COR-L47 (cell line): ENCODE measurements at regions not wholly inside any gene's neighbourhood (a gene's known extent, or its start where the extent isn't known, plus 50 kb on each side); places are given as distances from the start of the nearest gene placed in this dataset.

Source experiments
- DNase-seq: peaks from one replicate; lab custom pipeline; 2025; lab: John Stamatoyannopoulos, UW

DNA sequence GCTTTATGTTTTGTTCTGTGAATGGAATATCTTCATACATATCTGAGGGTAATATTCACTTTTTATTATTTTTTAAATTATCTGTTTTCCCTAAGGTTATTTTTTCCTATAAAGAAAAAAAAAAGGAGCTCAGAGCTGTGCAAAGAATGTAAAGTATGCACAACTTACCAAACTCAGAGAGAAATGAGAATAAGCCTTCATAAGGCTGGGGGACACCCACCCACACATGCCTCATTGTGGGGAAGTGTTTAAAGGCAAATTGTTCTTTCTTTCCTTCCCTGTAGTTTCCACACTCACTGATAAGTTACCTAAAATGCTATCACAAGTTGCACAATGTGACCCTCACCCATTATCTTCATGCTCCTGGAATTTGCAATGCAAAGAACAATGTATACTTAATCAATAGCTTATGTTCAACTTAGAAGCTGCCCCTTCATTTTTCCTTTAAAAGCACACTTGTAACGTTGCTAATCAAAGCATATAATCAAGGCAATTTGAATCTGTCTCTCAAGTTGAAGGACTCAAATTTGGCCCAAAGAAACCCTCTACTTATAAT lies 108.1 kb downstream of the GNAT3 start:
- DNase-seq, result no peak

DNA sequence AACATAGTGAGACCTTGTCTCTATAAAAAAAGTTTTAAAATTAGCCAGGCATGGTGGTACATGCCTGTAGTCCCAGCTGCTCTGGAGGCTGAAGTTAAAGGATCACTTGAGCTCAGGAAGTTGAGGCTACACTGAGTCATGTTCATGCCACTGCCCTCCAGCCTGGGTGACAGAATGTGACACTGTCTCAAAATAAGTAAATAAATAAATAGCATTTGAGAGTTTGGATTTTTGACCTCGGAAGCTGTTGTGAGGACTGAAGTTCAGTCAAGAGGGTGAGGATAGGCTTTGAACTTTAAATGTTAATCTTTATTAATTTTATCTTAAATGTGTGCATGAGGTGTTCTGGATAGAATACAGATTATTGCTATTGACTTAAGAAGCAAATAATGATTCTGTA lies 110.2 kb downstream of the GNAT3 start:
- DNase-seq, result no peak

DNA sequence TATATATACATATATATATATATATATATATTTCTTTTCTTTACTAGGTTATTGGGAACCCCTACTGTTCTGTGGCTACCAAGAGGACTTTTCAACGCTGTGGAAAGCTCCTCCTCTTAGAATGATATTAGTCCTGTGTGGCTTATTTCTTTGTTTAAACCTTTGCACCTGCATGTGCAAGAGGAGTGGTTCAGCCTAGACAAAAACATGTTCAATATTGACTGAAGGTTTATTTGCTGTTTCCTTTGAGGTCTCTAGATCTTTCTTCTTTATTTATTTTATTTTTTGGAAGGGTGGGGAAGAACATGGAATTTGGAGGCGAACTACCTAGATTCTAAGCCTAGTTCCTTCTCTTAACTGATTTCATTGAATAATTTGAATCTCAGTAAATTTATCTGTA lies 118.1 kb downstream of the GNAT3 start:
- DNase-seq, result peak; percentile 64

DNA sequence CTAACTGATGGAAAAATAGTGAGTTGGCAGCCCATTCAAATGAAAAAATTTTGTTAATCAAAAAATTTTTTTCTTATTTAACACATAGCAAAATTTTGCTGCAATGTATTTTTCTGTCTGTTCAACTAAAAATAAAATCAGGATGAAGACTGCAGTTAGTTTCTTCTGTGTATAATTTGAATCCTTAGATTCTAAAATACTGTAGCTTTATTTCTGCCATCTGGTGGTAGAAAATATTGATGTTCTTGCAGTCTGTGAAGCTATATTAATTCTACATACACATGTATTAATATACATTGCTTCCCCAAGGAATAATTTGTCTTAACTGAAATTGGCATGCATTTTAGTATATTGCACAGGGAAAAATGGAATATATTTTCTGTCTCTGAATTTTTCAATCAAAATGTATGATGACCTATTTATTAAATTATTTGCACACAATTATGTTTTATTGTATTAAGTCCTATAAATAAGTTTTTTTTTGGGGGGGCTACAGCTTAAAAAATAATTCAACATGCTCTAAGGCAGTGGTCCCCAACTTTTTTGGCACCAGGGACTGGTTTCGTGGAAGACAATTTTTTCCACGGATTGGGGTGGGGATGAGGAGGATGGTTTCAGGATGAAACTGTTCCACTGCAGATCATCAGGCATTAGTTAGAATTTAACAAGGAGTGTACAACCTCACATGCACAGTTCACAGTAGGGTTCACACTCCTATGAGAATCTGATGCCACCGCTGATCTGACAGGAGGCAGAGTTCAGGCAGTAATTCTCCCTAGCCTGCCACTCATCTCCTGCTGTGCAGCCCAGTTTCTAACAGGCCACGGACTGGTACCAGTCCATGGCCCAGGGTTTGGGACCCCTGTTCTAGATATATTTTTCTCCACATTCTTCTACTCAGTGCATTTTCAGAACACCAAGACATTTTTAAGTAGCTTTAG lies 119.4 kb downstream of the GNAT3 start:
- DNase-seq, result peak; percentile 47

DNA sequence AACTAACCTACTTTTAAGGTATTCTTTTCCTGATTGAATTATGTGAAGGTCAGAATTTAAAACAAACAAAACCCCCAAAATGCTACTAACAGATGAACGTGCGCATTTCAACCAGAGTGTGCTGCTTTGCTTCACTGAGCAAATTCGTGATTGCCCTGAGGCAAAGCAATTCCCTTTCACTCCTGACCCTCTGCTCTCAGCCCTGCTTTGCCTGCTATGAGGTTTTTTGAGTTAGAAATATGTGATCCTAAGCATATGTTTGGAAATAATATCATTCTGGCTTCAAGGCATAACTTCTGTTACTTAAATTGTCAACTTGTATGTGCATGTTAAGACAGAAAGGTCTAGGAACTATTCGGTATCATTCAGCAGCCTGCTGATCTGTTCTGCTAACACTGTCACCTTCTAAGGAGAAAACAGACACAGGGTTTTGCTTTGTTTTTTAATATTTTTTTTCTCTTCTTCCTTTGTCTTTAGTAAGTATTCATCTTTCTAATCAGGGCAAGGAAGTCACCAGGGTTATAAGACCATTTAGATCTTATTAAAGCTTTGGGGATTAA lies 124.2 kb downstream of the GNAT3 start:
- no peak for DNase-seq

DNA sequence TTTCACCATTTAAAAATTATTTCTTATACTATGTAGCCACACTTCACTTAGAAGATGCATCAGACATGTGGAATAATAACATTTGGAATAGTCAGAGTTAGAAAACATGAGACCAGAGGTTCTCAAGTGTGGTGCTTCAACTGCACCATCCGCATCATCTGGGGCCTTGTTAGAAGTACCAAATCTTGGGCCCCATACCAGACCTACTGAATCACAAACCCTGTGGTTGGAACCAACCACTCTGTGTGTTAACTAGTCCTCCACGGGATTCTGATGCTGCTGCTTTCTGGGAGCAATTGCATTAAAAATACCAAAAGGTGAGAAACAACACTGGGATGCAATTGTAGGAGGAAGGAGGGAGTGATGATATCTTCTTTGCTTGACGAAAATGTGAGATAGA lies 125.2 kb downstream of the GNAT3 start:
- no peak for DNase-seq

DNA sequence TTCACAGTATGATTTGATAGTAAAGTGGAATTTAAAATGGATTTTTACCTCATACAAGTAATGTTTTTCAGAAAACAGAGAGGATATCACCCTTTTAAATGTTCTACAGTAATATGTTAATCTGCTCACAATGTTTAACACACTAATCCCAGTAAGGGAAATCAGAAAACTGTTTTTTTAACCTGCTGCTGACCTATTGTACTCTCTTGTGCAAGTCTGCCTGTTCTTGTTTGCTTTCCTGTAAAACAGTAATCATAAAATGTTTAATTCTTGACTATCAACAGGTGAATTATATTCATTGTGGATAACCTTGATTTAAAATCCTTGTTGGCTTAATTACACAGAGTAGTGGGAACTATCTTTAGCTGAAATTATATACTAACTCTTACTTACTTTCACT lies 126.4 kb downstream of the GNAT3 start:
- DNase-seq, result no peak

DNA sequence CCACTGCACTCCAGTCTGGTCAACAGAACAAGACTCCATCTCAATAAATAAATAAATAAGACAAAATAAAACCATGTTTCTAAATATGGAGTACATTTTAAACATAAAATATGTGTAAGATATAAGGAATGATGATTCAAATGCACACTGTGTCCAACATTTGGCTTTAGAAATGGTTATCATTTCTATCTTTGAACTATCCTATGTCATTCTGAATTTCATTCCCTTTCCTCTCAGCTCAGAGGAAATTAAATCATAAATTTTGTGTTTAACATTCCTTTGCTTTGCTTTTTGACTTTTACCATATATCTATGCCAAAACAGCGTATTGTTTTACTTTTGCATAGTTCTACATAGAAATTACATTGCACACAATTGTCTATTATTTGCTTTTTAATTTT lies 130.9 kb downstream of the GNAT3 start:
- DNase-seq, result no peak

DNA sequence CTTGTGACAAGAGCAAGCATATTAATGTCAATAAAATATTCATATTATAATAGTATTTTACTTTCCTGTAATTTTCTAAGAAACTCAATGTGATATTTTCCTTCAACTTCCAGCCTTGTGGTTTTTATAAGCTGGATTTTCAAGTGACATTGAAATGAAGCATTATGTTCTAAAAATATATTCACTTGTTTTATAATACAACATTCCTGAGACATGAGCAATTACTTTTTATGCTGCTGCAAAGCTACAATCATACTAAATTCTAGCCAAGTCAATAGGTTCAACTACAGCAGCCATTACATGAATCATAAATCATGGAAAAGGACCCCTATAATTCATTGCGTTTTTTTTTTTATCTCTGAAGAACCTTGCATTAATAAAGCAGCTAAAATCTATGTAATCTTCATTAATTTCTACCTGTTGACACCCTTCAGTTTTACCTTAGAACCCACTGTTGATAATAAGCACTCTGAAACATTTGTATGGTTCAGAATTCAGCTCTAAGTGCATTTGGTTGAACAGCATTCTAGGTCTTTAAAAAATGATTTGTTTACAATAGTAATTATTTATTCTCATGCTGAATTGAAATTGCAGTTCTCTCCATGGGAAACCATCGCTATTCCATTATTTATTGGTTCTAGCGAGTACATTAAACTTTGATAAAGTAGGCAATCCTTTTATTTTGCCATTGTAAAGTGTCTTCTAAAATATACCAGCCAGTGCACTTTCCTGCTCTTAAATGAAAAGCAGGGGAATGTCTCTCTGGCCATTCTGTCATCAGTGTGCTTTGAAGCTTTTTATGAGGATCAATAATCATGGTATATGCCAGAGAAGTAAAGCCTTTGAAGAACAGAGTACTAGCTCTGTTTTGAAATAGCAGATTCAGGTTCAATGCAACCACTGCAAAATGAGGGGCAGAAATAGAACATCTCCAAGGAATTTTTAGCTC lies 132.6 kb downstream of the GNAT3 start:
- peak; percentile 16 for DNase-seq

DNA sequence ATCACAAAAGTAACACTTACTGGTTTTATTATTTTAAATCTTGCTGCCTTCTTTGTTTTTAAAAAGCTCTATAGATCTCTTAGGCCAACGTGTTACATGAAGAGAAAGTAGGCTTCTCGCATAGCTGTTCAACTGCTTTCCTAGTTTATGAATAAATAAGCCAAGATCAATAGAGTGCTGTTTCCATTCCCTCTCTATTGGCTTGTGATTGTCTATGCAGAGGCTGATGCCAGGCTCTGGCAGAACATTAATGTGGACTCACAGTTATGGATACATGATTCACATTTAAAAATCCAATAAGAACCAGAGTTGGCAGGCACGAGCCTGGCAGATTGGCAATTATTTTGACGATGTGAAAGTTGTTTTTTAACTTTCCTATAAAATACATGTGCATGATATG lies 137.5 kb downstream of the GNAT3 start:
- no peak for DNase-seq

DNA sequence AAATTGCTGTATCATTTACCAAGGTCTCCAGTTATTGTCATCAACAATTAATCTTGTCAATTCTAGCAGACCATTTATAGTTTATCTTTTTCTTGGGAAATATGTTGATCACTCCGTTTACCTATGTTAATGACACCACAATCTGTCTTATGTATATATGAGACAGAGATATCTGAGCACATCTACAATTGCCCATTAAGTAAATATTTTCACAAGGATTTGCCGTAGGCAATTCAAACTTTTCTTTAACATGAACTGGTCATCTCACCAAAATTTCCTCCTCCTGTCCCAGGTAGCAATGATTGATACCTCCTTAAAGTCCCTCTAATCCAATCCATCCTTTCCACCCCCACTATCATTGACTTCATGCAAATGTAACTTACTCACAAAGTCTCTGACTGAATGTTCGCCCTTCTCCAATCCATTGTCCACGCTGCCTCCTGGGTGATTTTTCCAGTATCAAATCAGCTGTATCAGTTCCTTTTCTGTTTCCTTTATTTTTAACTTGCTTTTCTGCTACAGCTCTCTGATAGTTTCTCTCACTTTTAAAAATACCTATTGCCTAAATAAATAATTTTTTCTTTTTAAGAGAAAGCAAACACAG lies 138.3 kb downstream of the GNAT3 start:
- DNase-seq, result no peak

DNA sequence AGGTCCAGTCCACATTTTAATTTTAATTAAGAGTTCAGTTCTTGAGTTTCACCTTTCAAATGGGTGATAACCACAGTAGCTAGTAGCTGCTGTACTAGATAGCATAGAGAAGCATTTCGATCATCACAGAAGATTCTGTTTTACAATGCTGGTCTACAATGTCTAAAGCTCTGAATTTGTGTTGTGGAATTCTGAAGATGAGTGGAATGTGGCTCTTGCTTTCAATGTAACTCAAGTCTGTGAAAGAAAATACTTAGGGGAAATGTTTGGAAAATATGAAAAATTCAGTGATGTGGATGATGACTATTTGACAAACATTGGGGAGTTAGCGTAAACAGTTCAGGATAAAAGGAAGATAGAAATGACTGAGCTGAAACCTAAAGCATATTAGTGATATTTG lies 139.4 kb downstream of the GNAT3 start:
- no peak for DNase-seq

DNA sequence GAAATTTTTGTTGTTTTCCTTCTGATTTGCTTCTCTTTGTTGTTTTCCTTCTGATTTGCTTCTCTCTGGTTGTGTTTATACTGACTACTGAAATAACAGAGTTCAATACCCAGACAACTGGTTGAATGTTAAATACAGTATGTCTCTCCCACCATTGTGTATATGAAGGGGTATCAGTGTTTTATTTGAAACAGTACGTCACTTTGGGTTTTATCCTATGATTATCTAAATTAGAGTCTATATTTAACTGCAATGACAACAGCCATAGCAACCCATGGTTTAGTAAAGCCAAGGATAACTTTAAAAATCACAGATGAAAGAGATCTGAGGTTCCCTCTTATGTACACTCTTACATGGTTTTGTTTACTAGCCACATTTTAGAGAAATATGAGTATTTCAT lies 141.3 kb downstream of the GNAT3 start:
- DNase-seq, result no peak

DNA sequence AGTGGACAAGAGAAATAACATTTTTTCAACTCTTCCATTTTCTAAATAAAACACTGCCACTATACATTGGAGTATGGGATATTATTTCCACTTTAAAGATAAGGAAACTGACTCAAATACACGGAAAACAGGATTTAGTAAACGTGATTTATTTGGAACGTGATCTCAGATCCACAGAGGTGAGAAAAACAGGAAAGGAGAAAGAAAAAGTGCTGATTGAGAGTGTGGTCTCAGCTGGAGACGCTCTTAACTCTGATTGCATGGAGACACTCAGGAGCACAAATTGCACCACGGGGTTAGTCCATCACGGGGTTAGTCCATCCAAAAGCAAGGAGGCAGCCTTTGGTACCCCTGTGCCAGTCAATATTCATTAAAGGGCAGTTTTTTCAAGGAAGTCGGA lies 142.5 kb downstream of the GNAT3 start:
- no peak for DNase-seq

DNA sequence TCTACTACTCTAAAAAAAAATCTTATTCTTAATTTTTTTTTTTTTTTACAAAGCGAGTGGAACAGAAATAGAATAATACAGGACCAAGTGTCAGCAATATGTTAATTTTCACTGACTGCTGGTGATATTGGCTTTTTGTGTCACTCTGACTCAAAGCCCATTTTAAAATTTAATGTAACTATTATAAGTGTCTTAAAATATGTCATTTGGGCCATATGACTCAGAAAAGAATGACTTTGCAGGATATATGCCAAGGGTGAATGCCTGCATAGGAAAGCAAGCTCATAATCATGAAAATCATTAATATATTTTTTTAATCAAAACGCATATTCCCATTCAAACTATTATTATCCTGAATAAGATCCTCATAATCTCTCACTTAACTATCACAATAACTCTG lies 149.2 kb downstream of the GNAT3 start:
- DNase-seq, result no peak

DNA sequence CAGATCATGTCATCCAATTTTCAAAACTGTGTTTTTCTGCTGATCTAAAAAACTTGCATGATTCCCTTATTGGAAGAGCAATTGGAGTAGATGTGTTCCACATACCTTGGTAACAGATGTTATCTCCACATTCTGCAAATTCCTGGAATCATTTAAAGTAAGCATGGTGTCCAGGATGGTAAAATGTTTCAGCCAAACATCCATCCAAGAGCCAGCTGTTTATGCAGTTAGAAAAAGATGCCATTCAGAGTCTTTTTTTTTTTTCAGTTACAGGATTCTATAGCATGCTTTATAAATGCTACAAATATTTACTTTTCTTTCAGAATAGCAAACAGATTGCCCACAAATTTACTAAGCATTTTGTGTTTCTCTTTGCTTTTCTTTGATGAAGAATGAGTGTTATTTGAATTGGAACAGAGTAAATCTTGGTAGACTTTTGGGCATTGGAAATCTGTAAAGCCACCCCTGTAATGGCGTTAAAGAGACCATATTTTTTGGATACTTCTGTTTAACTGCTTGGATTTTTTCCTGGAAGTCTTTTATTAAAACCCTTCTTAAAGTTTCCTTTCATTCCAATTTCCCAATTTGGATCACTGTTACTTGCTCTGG lies 149.8 kb downstream of the GNAT3 start:
- DNase-seq, result no peak

DNA sequence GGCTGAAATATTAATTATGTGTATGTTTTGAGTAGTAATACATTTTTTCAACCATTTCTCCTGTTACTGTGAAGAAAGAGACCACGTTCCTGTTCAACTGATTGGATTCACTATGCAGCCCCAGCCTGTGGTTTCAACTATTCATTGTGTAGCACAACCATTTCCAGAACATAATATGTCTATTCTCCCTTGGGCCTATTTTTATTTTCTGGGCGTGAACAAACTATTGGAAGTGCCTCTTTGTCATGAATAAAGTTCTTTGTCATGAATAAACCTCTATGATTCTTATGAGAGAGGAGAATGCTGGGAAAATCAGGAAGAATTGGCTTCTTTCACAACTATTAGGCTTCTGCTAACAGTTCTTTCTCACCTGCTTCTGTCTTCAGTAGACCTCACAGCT lies 152.4 kb downstream of the GNAT3 start:
- DNase-seq, result no peak

DNA sequence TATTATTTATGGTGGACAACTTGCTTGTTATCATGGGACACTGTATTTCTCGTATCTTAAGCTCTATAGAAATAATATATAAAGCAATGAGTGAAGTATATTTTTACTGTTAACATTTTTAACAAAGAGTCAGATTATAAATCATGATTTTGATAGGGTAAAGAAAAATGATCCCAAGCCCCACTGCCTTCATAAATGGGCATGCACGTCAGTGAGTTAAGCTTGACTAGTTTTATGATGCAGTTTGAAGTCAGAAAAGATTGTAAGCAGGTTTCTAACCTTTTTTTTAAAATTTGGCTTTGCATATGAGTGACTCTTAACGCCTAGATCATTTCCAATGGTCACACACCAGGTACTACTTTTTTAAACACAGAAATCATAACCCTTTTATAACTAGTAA lies 152.8 kb downstream of the GNAT3 start:
- DNase-seq, result no peak

DNA sequence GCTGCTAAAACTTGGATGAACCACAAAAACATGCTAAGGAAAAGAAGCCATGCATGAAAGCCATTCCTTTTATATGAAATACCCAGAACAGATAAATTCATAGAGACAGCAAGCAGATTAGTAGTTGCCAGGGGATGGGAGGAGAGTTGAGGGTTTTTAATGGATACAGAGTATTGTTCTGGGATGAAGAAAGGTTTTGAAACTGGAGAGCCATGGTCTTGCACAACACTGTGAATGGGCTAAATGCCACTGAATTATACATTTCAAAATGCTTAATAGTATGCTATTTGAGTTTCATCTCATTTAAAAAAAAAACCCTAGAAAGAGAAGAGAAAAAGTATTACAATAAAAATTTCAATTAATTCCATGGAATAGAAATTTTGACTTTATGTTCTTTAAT lies 154.3 kb downstream of the GNAT3 start:
- DNase-seq, result no peak

DNA sequence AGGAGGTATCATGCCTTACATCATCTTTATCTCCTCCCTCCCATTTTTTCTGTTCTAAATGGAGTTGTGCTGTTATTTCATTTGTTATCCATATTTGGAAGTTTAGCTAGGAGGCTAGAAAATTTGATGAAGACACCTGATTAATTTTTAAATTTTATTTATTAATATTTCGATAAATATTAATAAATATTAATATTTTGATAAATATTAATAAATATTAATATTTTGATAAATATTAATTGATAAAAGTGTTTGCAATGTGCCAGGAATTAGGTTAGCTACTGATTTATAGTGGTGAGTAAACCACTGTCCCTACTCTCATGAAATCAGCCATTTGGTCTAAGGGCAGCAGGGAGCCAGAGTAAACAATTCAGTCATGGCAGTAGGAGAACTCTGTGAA lies 161.4 kb downstream of the GNAT3 start:
- no peak for DNase-seq

DNA sequence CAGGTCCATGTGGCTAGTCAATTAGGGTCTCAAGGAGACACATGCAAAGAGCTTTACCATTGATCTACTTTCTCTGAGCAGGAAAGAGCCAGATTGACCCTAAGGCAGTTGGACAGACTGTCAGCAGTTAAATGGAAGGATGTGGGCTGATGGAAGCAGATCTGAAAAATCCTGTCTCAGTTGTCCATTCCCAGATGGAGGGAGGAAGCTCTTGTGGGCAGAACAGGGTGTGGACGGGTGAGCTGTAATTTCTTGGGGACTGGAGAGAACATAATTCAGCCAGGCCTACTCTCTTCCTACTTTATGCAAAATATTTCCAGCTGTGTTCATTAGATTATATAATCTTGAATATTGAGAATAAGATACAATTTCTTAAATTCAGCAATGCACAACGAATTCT lies 163.6 kb downstream of the GNAT3 start:
- no peak for DNase-seq

DNA sequence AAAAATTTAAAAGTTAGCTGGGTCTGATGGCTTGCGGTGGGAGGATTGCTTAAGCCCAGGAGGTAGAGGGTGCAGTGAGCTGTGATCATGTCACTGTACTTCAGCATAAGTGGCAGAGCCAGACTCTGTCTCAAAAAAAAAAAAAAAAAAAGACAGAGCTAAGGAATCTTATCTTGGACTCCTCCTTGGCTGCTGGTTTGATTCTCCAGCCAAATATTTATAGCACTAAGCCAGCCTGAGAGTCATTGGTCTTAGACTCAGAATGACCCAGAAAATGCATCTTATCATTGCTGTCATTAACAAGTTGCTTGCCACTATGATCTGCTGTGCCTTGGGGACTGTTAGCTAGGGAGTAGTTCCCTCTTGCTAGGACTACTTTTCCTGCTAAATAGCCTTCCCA lies 164.7 kb downstream of the GNAT3 start:
- DNase-seq, result no peak
